GM23338 (cell line): ENCODE measurements at regions not wholly inside any gene's neighbourhood (a gene's known extent, or its start where the extent isn't known, plus 50 kb on each side); places are given as distances from the start of the nearest gene placed in this dataset.

ENCODE experiments used
- ATAC-seq: fragments of 200-7000 bp; cut with Tn5 transposase; 3 replicates; pipeline ENCODE4 v1.9.1; 2020
- DNase-seq: peaks from one replicate; pipeline ENCODE4 v3.0.0-alpha.2; 2015; ENCODE audit warnings: low spot score
- H2AFZ ChIP-seq: fragments of 200-600 bp; sonication (generic); 2 replicates; pipeline ENCODE4 v1.8.0; 2016; ENCODE audit warnings: antibody characterized with exemption, mild to moderate bottlenecking, moderate library complexity
- H3F3A ChIP-seq: fragments of 200-600 bp; sonication (generic); replicated peaks from 2 replicates; pipeline ENCODE4 v1.8.0; 2017; ENCODE audit warnings: antibody characterized with exemption, mixed run types, low read depth
- H3K27ac ChIP-seq: fragments of 200-600 bp; sonication (generic); 2 replicates; pipeline ENCODE4 v1.6.1; 2016; ENCODE audit warnings: low read depth
- H3K27me3 ChIP-seq: fragments of 200-600 bp; sonication (generic); 2 replicates; pipeline ENCODE4 v1.8.0; 2016; ENCODE audit warnings: mild to moderate bottlenecking, mixed run types, moderate library complexity; ENCODE audit not compliant: insufficient read depth
- H3K36me3 ChIP-seq: fragments of 200-600 bp; sonication (generic); 2 replicates; pipeline ENCODE4 v1.8.0; 2016; ENCODE audit warnings: mild to moderate bottlenecking; ENCODE audit not compliant: insufficient read depth
- H3K4me1 ChIP-seq: fragments of 200-600 bp; sonication (generic); 2 replicates; pipeline ENCODE4 v1.8.0; 2016; ENCODE audit warnings: mild to moderate bottlenecking, moderate library complexity; ENCODE audit not compliant: insufficient read depth
- H3K4me2 ChIP-seq: fragments of 200-600 bp; sonication (generic); 2 replicates; pipeline ENCODE4 v1.7.1; 2017; ENCODE audit warnings: mixed run types
- H3K4me3 ChIP-seq: fragments of 200-600 bp; sonication (generic); 2 replicates; pipeline ENCODE4 v1.6.1; 2016; ENCODE audit warnings: mixed run types
- H3K79me2 ChIP-seq: fragments of 200-600 bp; sonication (generic); replicated peaks from 2 replicates; pipeline ENCODE4 v1.8.0; 2017; ENCODE audit warnings: mild to moderate bottlenecking; ENCODE audit not compliant: insufficient read depth
- H3K9me2 ChIP-seq: fragments of 200-600 bp; sonication (generic); 2 replicates; pipeline ENCODE4 v1.8.0; 2017; ENCODE audit not compliant: insufficient read depth
- H4K20me1 ChIP-seq: fragments of 200-600 bp; sonication (generic); replicated peaks from 2 replicates; pipeline ENCODE4 v1.8.0; 2017; ENCODE audit warnings: mild to moderate bottlenecking; ENCODE audit not compliant: insufficient read depth
- H3K27ac Mint-ChIP-seq: 2 replicates; pipeline ENCODE4 v1.8.0; 2020; ENCODE audit warnings: inconsistent platforms, mild to moderate bottlenecking, moderate library complexity, mixed read lengths
- H3K27me3 Mint-ChIP-seq: 3 replicates; pipeline ENCODE4 v1.8.0; 2022; ENCODE audit warnings: low read depth, mild to moderate bottlenecking, moderate library complexity, mixed read lengths, inconsistent platforms; ENCODE audit not compliant: insufficient read depth, poor library complexity
- H3K36me3 Mint-ChIP-seq: 3 replicates; pipeline ENCODE4 v1.8.0; 2021; ENCODE audit warnings: low read depth, mild to moderate bottlenecking, inconsistent platforms, moderate library complexity, mixed read lengths
- H3K4me1 Mint-ChIP-seq: 3 replicates; pipeline ENCODE4 v1.8.0; 2020; ENCODE audit warnings: mild to moderate bottlenecking, inconsistent platforms, mixed read lengths
- H3K4me3 Mint-ChIP-seq: 3 replicates; pipeline ENCODE4 v1.8.0; 2021; ENCODE audit warnings: moderate library complexity, mild to moderate bottlenecking, inconsistent platforms, mixed read lengths
- H3K9me3 Mint-ChIP-seq: 3 replicates; pipeline ENCODE4 v1.8.0; 2020; ENCODE audit warnings: moderate library complexity, mild to moderate bottlenecking, inconsistent platforms, mixed read lengths
- CREB1 ChIP-seq: fragments of 250-450 bp; sonication (Bioruptor Pico); IDR thresholded peaks from 2 replicates; pipeline ENCODE4 v1.5.0; 2020; ENCODE audit warnings: low read depth, mild to moderate bottlenecking, moderate library complexity
- ZNF331 ChIP-seq: fragments of 250-450 bp; sonication (Bioruptor Pico); IDR thresholded peaks from 2 replicates; pipeline ENCODE4 v1.5.0; 2020; ENCODE audit warnings: low read depth, mild to moderate bottlenecking, moderate library complexity
- TF ChIP-seq, protein P1 (sequence below): IDR thresholded peaks from one replicate; pipeline ENCODE4 v1.6.1; 2018; ENCODE audit warnings: antibody characterized with exemption; ENCODE audit not compliant: unreplicated experiment
- TF ChIP-seq, protein P2 (sequence below): fragments of 250-450 bp; sonication (Bioruptor Pico); IDR thresholded peaks from 2 replicates; pipeline ENCODE4 v1.5.0; 2020; ENCODE audit warnings: mild to moderate bottlenecking, moderate library complexity

DNA sequence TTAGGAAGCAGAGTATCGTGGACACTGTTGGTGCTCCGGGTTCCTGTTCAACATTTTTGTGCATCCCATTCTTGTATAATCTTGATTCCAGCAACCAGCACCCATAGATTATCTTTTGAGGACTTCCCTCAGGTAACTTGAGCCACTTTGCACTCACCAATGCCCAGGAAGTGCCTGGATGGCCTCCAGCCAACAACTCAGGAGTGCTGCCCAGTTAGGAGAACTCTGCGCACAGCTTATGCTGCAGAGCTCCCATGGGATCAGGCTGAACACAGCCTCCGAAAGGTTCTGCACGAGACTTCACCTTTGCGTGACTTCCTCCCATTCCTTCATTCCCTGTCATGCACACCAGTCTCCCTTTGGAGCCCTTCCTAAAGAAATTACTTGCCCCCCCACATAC lies 64.3 kb upstream of the LRRN1 start:
- DNase-seq (no peak), ATAC-seq (no peak)
- Histone ChIP-seq H3K4me2 (no peak overlapping the region), H3K4me1 (peaks cover 9% of the 10 kb centered on the region), H2AFZ (peak overlapping the region; percentile 28; the same call in 1 of the 2 replicates), H3K27me3 (no peaks in the 10 kb centered on the region), H3K27ac (no peak overlapping the region), H3K79me2 (no peaks in the 10 kb centered on the region), H3K36me3 (no peaks in the 10 kb centered on the region), H3F3A (no peaks in the 10 kb centered on the region), H3K4me3 (no peak overlapping the region), H3K9me2 (peaks cover 3% of the 10 kb centered on the region; the same call in 1 of the 2 replicates), H4K20me1 (no peaks in the 10 kb centered on the region)
- Mint-ChIP-seq H3K4me1 (peaks cover 7% of the 10 kb centered on the region; the same call in 2 of the 3 replicates), H3K9me3 (peaks cover 93% of the 10 kb centered on the region), H3K4me3 (no peak overlapping the region), H3K27me3 (peaks cover 4% of the 10 kb centered on the region), H3K27ac (no peak overlapping the region), H3K36me3 (peaks cover 11% of the 10 kb centered on the region; the same call in 2 of the 3 replicates)
- TF ChIP-seq, protein P1, sequence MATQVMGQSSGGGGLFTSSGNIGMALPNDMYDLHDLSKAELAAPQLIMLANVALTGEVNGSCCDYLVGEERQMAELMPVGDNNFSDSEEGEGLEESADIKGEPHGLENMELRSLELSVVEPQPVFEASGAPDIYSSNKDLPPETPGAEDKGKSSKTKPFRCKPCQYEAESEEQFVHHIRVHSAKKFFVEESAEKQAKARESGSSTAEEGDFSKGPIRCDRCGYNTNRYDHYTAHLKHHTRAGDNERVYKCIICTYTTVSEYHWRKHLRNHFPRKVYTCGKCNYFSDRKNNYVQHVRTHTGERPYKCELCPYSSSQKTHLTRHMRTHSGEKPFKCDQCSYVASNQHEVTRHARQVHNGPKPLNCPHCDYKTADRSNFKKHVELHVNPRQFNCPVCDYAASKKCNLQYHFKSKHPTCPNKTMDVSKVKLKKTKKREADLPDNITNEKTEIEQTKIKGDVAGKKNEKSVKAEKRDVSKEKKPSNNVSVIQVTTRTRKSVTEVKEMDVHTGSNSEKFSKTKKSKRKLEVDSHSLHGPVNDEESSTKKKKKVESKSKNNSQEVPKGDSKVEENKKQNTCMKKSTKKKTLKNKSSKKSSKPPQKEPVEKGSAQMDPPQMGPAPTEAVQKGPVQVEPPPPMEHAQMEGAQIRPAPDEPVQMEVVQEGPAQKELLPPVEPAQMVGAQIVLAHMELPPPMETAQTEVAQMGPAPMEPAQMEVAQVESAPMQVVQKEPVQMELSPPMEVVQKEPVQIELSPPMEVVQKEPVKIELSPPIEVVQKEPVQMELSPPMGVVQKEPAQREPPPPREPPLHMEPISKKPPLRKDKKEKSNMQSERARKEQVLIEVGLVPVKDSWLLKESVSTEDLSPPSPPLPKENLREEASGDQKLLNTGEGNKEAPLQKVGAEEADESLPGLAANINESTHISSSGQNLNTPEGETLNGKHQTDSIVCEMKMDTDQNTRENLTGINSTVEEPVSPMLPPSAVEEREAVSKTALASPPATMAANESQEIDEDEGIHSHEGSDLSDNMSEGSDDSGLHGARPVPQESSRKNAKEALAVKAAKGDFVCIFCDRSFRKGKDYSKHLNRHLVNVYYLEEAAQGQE, result no peak
- TF ChIP-seq ZNF331 (CRISPR knock-in tag) (no peak), CREB1 (no peak)
- TF ChIP-seq, protein P2, sequence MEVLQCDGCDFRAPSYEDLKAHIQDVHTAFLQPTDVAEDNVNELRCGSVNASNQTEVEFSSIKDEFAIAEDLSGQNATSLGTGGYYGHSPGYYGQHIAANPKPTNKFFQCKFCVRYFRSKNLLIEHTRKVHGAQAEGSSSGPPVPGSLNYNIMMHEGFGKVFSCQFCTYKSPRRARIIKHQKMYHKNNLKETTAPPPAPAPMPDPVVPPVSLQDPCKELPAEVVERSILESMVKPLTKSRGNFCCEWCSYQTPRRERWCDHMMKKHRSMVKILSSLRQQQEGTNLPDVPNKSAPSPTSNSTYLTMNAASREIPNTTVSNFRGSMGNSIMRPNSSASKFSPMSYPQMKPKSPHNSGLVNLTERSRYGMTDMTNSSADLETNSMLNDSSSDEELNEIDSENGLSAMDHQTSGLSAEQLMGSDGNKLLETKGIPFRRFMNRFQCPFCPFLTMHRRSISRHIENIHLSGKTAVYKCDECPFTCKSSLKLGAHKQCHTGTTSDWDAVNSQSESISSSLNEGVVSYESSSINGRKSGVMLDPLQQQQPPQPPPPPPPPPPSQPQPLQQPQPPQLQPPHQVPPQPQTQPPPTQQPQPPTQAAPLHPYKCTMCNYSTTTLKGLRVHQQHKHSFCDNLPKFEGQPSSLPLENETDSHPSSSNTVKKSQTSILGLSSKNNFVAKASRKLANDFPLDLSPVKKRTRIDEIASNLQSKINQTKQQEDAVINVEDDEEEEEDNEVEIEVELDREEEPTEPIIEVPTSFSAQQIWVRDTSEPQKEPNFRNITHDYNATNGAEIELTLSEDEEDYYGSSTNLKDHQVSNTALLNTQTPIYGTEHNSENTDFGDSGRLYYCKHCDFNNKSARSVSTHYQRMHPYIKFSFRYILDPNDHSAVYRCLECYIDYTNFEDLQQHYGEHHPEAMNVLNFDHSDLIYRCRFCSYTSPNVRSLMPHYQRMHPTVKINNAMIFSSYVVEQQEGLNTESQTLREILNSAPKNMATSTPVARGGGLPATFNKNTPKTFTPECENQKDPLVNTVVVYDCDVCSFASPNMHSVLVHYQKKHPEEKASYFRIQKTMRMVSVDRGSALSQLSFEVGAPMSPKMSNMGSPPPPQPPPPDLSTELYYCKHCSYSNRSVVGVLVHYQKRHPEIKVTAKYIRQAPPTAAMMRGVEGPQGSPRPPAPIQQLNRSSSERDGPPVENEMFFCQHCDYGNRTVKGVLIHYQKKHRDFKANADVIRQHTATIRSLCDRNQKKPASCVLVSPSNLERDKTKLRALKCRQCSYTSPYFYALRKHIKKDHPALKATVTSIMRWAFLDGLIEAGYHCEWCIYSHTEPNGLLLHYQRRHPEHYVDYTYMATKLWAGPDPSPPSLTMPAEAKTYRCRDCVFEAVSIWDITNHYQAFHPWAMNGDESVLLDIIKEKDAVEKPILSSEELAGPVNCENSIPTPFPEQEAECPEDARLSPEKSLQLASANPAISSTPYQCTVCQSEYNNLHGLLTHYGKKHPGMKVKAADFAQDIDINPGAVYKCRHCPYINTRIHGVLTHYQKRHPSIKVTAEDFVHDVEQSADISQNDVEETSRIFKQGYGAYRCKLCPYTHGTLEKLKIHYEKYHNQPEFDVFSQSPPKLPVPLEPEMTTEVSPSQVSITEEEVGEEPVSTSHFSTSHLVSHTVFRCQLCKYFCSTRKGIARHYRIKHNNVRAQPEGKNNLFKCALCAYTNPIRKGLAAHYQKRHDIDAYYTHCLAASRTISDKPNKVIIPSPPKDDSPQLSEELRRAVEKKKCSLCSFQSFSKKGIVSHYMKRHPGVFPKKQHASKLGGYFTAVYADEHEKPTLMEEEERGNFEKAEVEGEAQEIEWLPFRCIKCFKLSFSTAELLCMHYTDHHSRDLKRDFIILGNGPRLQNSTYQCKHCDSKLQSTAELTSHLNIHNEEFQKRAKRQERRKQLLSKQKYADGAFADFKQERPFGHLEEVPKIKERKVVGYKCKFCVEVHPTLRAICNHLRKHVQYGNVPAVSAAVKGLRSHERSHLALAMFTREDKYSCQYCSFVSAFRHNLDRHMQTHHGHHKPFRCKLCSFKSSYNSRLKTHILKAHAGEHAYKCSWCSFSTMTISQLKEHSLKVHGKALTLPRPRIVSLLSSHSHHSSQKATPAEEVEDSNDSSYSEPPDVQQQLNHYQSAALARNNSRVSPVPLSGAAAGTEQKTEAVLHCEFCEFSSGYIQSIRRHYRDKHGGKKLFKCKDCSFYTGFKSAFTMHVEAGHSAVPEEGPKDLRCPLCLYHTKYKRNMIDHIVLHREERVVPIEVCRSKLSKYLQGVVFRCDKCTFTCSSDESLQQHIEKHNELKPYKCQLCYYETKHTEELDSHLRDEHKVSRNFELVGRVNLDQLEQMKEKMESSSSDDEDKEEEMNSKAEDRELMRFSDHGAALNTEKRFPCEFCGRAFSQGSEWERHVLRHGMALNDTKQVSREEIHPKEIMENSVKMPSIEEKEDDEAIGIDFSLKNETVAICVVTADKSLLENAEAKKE (CRISPR knock-in tag), result no peak
